Gastrocnemius medialis (tissue), 4 donors: ENCODE measurements at regions not wholly inside any gene's neighbourhood (a gene's known extent, or its start where the extent isn't known, plus 50 kb on each side); places are given as distances from the start of the nearest gene placed in this dataset.

Experiments
- CTCF ChIP-seq, 5 experiments: fragments of 450-650 bp in 3 of 5; fragments of 200-600 bp in 2 of 5; sonication (generic) in 2 of 5; IDR thresholded peaks in 4 of 5; conservative IDR thresholded peaks in 1 of 5; 1 replicate in 4 of 5; 2 replicates in 1 of 5; pipeline ENCODE4 v1.5.1; 2016 to 2019; ENCODE audit warnings: antibody characterized with exemption in 5 of 5, mild to moderate bottlenecking in 3 of 5, moderate library complexity in 3 of 5
- POLR2A ChIP-seq, 2 donors: fragments of 450-650 bp; IDR thresholded peaks; one replicate each; pipeline ENCODE4 v1.6.1; 2017; ENCODE audit warnings: antibody characterized with exemption in 2 of 2, mild to moderate bottlenecking in 2 of 2, moderate library complexity in 2 of 2

- no peak for TF ChIP-seq CTCF (IDR thresholded peaks at IDR 0.05 in 4 of 5, conservative IDR thresholded peaks at IDR 0.05 in 1 of 5)
- no peak for TF ChIP-seq POLR2A (IDR thresholded peaks at IDR 0.05)
Measured at GRCh38 chr14:101367421-101368261, 193.7 kb upstream of the DIO3 start.
